ENCODE measurements at regions not wholly inside any gene's neighbourhood (a gene's known extent, or its start where the extent isn't known, plus 50 kb on each side); places are given as distances from the start of the nearest gene placed in this dataset.

DNA sequence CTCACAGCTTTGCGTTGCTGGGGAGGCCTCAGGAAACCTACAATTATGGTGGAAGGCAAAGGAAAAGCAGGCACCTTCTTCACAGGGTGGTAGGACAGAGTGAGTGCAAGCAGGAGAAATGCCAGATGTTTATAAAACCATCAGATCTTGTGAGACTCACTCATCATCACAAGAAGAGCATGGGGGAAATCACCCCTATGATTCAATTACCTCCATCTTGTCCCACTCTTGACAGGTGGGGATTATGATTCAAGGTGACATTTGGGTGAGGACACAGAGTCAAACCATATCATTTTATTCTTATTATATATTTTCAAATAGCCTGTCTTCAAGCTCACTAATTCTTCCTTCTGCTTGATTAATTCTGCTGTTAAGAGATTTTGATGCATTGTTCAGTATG is 665.3 kb downstream of the TRHDE start:
- 92% methylated on average over 1 of the region's 1 CpG; no CpG with 5 or more reads in 1 of the 2 experiments for WGBS, 2 experiments (ENCODE audit: extremely low coverage in 1 of 2, insufficient coverage in 1 of 2, insufficient read length in 1 of 2, insufficient replicate concordance in 2 of 2, low coverage in 1 of 2, low lambda C conversion rate in 2 of 2, missing lambda C conversion rate in 1 of 2)
- no peak overlapping the region for H4K91ac ChIP-seq (replicated peaks; ENCODE audit: insufficient read length, low read length)
- H2AK5ac ChIP-seq (ENCODE audit: low read depth, low read length): no peak overlapping the region
- H2BK20ac ChIP-seq (ENCODE audit: low read length): no peak overlapping the region
- H2BK5ac ChIP-seq (ENCODE audit: low read depth, low read length): no peak overlapping the region
- no peaks in the 10 kb centered on the region for H3K79me1 ChIP-seq (ENCODE audit: low read depth, low read length)
- no peak overlapping the region for H3K27ac ChIP-seq (ENCODE audit: low read depth, low read length)
- TF ChIP-seq CHD1 (IDR thresholded peaks at IDR 0.05; ENCODE audit: low read depth, low read length) (no peak), SAP30 (IDR thresholded peaks at IDR 0.05; ENCODE audit: insufficient read depth, insufficient replicate concordance, low read length) (no peak), CBX8 (IDR thresholded peaks at IDR 0.05; ENCODE audit: borderline replicate concordance, low read depth, low read length) (no peak), SP4 (IDR thresholded peaks at IDR 0.05; ENCODE audit: low read length) (no peak)
- H2BK120ac ChIP-seq (replicated peaks; ENCODE audit: low read depth, low read length): no peak overlapping the region
- no peak overlapping the region for H2AFZ ChIP-seq (ENCODE audit: low read length)
- CTCF ChIA-PET (ENCODE audit: partially characterized antibody): no interaction called here
- no peak overlapping the region for H3K4ac ChIP-seq (replicated peaks; ENCODE audit: insufficient read length, low read depth, low read length)
- FAIRE-seq: no peak
- H3K23me2 ChIP-seq (ENCODE audit: low read depth, low read length): no peaks in the 10 kb centered on the region
- H3K14ac ChIP-seq (ENCODE audit: insufficient read length): no peak overlapping the region
- H3K4me2 ChIP-seq (ENCODE audit: insufficient read depth in 1 of 2, low read depth in 2 of 2, low read length in 2 of 2): no peak overlapping the region
- H3K36me3 ChIP-seq (ENCODE audit: control insufficient read depth in 2 of 4, insufficient read depth in 4 of 4, low read length in 3 of 4): no peaks in the 10 kb centered on the region
- POLR2A ChIA-PET (ENCODE audit: partially characterized antibody): no interaction called here
- H3K9ac ChIP-seq (replicated peaks in 1 of 4; ENCODE audit: extremely low read depth in 1 of 4, low read depth in 3 of 4, low read length in 3 of 4): no peak overlapping the region
- no peak overlapping the region for H4K8ac ChIP-seq (ENCODE audit: extremely low read depth, insufficient read depth, low read length)
- no peaks in the 10 kb centered on the region for H3K4me1 ChIP-seq (replicated peaks in 1 of 4; ENCODE audit: control insufficient read depth in 3 of 4, insufficient read depth in 4 of 4, low read length in 3 of 4)
- no peak overlapping the region for H4K5ac ChIP-seq (ENCODE audit: insufficient read length, low read depth, low read length)
- H3K18ac ChIP-seq (ENCODE audit: extremely low read depth, low read length): no peak overlapping the region
- DNase-seq (ENCODE audit: low read depth in 1 of 2, low spot score in 2 of 2): no peak
- no peaks in the 10 kb centered on the region for H3K27me3 ChIP-seq (replicated peaks in 1 of 4; ENCODE audit: control insufficient read depth in 3 of 4, extremely low read depth in 1 of 4, insufficient read depth in 3 of 4, low read length in 3 of 4)
- H3K56ac ChIP-seq (replicated peaks; ENCODE audit: insufficient read length, low read depth, low read length): no peak overlapping the region
- H3K79me2 ChIP-seq (ENCODE audit: control insufficient read depth in 1 of 2, insufficient read depth in 2 of 2, low read length in 2 of 2): no peaks in the 10 kb centered on the region
- H3K9me3 ChIP-seq (ENCODE audit: insufficient read depth in 2 of 2, low read depth in 1 of 2, low read length in 1 of 2): peaks cover 1 to 4% of the 10 kb centered on the region in 2 experiments; a peak in 1 of 4 replicates
- H3K4me3 ChIP-seq (ENCODE audit: extremely low read depth in 1 of 4, insufficient read depth in 2 of 4, low read depth in 3 of 4, low read length in 4 of 4): no peak overlapping the region
- H2BK12ac ChIP-seq (ENCODE audit: low read depth, low read length): no peak overlapping the region
- H3K23ac ChIP-seq (ENCODE audit: insufficient read length): no peak overlapping the region
- no peak overlapping the region for H2BK15ac ChIP-seq (ENCODE audit: low read length)
- no peaks in the 10 kb centered on the region for H4K20me1 ChIP-seq (replicated peaks in 1 of 2; ENCODE audit: control insufficient read depth in 1 of 2, insufficient read depth in 2 of 2, low read length in 2 of 2)

Data from H1 (cell line).